ENCODE measurements at regions not wholly inside any gene's neighbourhood (a gene's known extent, or its start where the extent isn't known, plus 50 kb on each side); places are given as distances from the start of the nearest gene placed in this dataset.

DNA sequence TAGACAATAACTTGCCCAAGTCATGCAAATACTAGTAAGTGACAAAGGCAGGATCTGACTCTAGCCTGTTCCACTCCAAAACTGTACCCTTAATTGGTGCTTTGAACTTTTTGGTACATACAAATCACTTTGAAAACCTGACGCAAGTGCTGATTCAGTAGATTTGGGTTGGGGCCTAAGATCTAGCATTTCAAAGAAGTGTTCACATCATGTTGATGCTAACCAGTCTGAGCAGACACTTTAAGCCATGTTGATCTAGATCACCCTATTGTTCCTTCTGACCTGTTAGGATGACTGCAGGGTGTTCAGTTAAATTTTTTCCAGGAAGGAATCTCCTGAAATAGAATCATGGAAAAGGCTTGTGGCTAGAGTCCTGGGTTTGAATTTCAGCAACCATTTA lies 57.7 kb upstream of the CPEB4 start:
- Histone ChIP-seq H3K27me3 (ENCODE audit: control insufficient read depth, insufficient read depth, low read length) (no peaks in the 10 kb centered on the region), H3K36me3 (ENCODE audit: control insufficient read depth, insufficient read depth, low read length) (no peaks in the 10 kb centered on the region), H3K4me3 (ENCODE audit: low read depth, low read length) (no peak overlapping the region)
- DNase-seq (ENCODE audit: low read depth) (no peak), FAIRE-seq (no peak)
- TF ChIP-seq, protein P1, sequence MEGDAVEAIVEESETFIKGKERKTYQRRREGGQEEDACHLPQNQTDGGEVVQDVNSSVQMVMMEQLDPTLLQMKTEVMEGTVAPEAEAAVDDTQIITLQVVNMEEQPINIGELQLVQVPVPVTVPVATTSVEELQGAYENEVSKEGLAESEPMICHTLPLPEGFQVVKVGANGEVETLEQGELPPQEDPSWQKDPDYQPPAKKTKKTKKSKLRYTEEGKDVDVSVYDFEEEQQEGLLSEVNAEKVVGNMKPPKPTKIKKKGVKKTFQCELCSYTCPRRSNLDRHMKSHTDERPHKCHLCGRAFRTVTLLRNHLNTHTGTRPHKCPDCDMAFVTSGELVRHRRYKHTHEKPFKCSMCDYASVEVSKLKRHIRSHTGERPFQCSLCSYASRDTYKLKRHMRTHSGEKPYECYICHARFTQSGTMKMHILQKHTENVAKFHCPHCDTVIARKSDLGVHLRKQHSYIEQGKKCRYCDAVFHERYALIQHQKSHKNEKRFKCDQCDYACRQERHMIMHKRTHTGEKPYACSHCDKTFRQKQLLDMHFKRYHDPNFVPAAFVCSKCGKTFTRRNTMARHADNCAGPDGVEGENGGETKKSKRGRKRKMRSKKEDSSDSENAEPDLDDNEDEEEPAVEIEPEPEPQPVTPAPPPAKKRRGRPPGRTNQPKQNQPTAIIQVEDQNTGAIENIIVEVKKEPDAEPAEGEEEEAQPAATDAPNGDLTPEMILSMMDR (IDR thresholded peaks at IDR 0.05; ENCODE audit: insufficient read depth, low read length, severe bottlenecking), result no peak

DNA sequence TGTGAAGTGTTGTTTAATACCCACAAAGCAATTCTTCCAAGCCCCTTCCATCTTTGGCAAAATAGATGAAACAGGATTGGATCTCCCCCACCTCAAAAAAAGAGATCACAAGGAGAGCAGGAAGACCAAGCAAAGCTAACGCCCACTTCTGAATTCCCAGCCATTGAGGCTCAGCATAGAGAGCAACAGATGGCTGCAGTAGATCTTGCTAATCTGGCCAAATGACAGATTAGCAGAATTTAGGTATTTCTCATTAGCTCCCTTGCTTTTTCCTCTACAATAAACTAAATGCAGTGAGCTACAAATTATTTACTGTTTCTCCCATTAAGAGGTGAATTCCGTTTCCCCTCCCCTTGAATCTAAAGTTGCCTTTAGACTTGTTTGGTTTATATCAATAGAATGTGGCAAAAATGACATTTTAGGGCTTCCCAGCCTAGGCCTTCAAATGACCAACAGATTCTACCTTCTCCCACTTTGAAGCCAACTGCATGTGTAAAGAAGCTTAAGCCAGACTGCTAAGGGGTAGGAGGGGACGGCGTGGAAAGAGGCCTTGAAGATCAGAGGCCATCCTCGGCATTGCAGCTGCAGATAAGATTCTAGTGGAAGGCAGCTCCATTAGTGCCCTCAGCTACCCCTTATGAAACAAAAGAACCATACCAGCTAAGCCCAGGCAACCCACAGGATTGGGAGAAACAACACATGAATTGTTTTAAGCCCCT lies 56.8 kb upstream of the CPEB4 start:
- Histone ChIP-seq H3K27me3 (ENCODE audit: control insufficient read depth, insufficient read depth, low read length) (no peaks in the 10 kb centered on the region), H3K4me3 (ENCODE audit: low read depth, low read length) (no peak overlapping the region), H3K36me3 (ENCODE audit: control insufficient read depth, insufficient read depth, low read length) (no peaks in the 10 kb centered on the region)
- TF ChIP-seq, protein P1 (IDR thresholded peaks at IDR 0.05; ENCODE audit: insufficient read depth, low read length, severe bottlenecking), result no peak
- DNase-seq (ENCODE audit: low read depth) (no peak), FAIRE-seq (no peak)

DNA sequence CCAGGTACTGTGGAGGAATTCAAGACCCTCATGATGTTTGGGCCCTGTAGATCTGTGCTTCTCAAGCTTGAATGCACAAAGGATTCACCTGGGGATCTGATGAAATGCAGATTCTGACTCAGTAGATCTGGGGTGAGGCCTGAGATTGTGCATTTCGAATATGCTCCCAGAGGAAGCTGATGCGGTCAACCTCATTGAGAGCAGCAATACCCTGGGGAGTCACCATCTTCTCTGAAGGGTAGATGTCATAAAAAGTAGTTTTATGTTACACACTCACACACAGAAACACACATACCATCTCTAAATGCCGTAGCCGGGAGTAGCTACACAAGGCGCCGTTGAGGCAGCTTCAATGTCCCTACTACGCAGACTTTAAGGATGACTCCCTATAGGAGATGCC lies 55.8 kb upstream of the CPEB4 start:
- FAIRE-seq (no peak), DNase-seq (ENCODE audit: low read depth) (no peak)
- no peak overlapping the region for H3K4me3 ChIP-seq (ENCODE audit: low read depth, low read length)
- no peaks in the 10 kb centered on the region for H3K27me3 ChIP-seq (ENCODE audit: control insufficient read depth, insufficient read depth, low read length)
- no peaks in the 10 kb centered on the region for H3K36me3 ChIP-seq (ENCODE audit: control insufficient read depth, insufficient read depth, low read length)
- TF ChIP-seq, protein P1 (IDR thresholded peaks at IDR 0.05; ENCODE audit: insufficient read depth, low read length, severe bottlenecking), result no peak

DNA sequence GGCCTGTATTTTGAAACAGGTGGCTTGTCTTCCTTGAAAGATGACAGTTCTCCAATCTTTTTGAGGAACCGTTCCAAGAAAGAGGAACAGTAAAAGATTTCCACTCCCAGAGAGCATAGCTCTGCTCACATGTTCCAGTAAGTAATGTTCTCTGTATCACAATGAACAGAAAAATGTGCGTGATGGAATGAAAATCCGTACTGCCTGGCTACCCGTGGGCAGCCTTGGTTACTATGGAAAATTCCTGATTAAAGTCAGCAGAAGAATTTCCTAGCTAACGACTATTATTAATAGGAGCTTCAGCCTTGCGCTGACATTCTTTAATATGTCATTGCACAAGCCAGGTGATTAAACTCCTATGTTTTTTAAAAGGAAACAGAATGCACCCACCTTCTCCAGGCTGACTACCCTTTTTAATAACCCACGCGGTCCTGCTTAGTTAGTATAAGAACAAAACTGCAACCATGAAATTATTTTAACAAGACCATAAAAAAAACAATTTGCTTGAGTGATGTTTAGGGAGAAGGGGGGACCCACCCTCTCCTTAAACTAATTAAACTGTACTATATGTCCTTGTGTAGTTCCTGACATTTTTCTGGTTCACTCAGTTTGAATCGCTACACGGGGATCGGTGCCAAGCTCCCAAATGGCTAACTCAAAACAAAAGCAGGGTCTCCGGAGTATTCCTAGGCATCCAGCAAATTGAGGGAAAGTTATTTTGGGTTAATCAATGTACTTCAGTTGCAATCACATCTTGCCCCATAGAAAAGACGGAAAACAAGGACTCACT lies 54.8 kb upstream of the CPEB4 start:
- FAIRE-seq (no peak), DNase-seq (ENCODE audit: low read depth) (no peak)
- no peaks in the 10 kb centered on the region for H3K36me3 ChIP-seq (ENCODE audit: control insufficient read depth, insufficient read depth, low read length)
- TF ChIP-seq, protein P1 (IDR thresholded peaks at IDR 0.05; ENCODE audit: insufficient read depth, low read length, severe bottlenecking), result no peak
- H3K27me3 ChIP-seq (ENCODE audit: control insufficient read depth, insufficient read depth, low read length), result no peaks in the 10 kb centered on the region
- H3K4me3 ChIP-seq (ENCODE audit: low read depth, low read length), result no peak overlapping the region

DNA sequence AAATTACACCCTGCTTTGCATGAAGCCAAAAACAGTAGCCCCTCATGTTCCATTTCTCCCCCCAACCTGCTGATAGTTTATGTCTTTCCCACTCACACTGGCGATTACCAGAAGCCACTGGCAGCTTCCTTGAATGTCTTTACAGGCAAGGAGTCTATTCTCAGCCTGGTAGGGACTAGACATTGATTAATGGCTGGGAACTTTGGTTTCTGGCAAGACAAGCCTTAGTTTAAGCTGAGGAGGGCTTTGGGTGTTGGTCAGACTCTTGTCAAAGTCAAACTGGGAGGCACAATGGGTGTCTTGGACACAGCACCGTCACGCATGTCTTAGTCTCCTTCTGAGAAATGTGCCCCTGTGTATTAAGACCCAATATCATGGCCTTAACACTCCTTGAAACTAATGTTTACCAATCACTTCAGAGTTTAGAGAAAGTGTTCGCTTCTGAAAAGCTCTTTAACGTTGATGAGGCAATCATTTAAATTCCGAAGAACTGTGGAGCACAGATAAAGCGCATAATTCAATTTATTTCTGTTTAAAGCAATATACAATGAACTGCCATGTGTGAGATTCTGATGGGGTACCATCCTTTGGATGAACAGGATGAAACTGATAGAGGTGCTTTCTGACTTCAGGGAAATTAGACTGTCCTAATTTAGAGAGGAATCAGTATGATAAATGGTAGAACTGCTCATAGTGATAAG lies 53.9 kb upstream of the CPEB4 start:
- DNase-seq (ENCODE audit: low read depth) (no peak), FAIRE-seq (no peak)
- Histone ChIP-seq H3K27me3 (ENCODE audit: control insufficient read depth, insufficient read depth, low read length) (no peaks in the 10 kb centered on the region), H3K36me3 (ENCODE audit: control insufficient read depth, insufficient read depth, low read length) (no peaks in the 10 kb centered on the region), H3K4me3 (ENCODE audit: low read depth, low read length) (no peak overlapping the region)
- TF ChIP-seq, protein P1 (IDR thresholded peaks at IDR 0.05; ENCODE audit: insufficient read depth, low read length, severe bottlenecking), result no peak
